ENCODE measurements at regions not wholly inside any gene's neighbourhood (a gene's known extent, or its start where the extent isn't known, plus 50 kb on each side); places are given as distances from the start of the nearest gene placed in this dataset.

- dilution Hi-C loops (cut with HindIII; ENCODE audit: low sequenced_read_pairs, unreplicated experiment) (no loop called here), intact Hi-C loops (cut with micrococcal nuclease) (no loop called here), in situ Hi-C loops (cut with MboI; ENCODE audit: low sequenced_read_pairs) (no loop called here)
- DNase-seq (no peak), ATAC-seq (ENCODE audit: low read depth) (no peak)
- no peak overlapping the region for H2AK9ac ChIP-seq (replicated peaks; ENCODE audit: low read depth, low read length, poor library complexity)
- no peak overlapping the region for H4K8ac ChIP-seq (ENCODE audit: low read depth in 2 of 2, low read length in 2 of 2)
- H2BK20ac ChIP-seq (ENCODE audit: low read depth, low read length) = no peak overlapping the region
- H3K9ac ChIP-seq (ENCODE audit: low read depth, low read length) = no peak overlapping the region
- no peak overlapping the region for H3K18ac ChIP-seq (ENCODE audit: low read depth, low read length)
- H2AK5ac ChIP-seq (ENCODE audit: low read depth, low read length) = no peak overlapping the region
- POLR2A ChIA-PET (ENCODE audit: unreplicated experiment) = no interaction called here
- BruUV-seq (replicated peaks) = no TSS peak
- H3K79me1 ChIP-seq (ENCODE audit: low read depth in 1 of 2, low read length in 2 of 2) = no peaks in the 10 kb centered on the region
- H2AFZ ChIP-seq (replicated peaks; ENCODE audit: low read length, poor library complexity) = no peak overlapping the region
- no peak overlapping the region for H4K91ac ChIP-seq (ENCODE audit: insufficient read depth, low read depth, low read length)
- no peaks in the 10 kb centered on the region for H3K9me3 ChIP-seq (ENCODE audit: control insufficient read depth, insufficient read depth, low read length)
- H3K27me3 ChIP-seq (ENCODE audit: control insufficient read depth, insufficient read depth, low read length) = peaks cover 2% of the 10 kb centered on the region; the same call in 1 of the 2 replicates
- no peak overlapping the region for H2BK5ac ChIP-seq (ENCODE audit: low read depth, low read length, poor library complexity, severe bottlenecking)
- no peak overlapping the region for H2BK15ac ChIP-seq (ENCODE audit: low read depth, low read length)
- H3K23ac ChIP-seq (ENCODE audit: low read depth, low read length) = no peak overlapping the region
- H4K5ac ChIP-seq (ENCODE audit: low read depth, low read length) = no peak overlapping the region
- CTCF ChIA-PET = no interaction called here
- no peak overlapping the region for H2BK120ac ChIP-seq (ENCODE audit: low read depth, low read length)
- no CpG with 5 or more reads among the region's 3 CpGs for WGBS, 2 experiments (ENCODE audit: extremely low coverage in 2 of 2, insufficient read length in 1 of 2)
- no peaks in the 10 kb centered on the region for H4K20me1 ChIP-seq (ENCODE audit: insufficient read depth, low read length)
- H3K36me3 ChIP-seq (ENCODE audit: control insufficient read depth, insufficient read depth, low read length) = no peaks in the 10 kb centered on the region
- H3K56ac ChIP-seq (ENCODE audit: extremely low read depth, insufficient read depth, low read length) = no peak overlapping the region
- H3K4me2 ChIP-seq (ENCODE audit: low read depth, low read length) = no peak overlapping the region
- no peaks in the 10 kb centered on the region for H3K4me1 ChIP-seq (ENCODE audit: control insufficient read depth, insufficient read depth, low read length)
- no peaks in the 10 kb centered on the region for H3K9me1 ChIP-seq (ENCODE audit: insufficient read depth, low read length)
- no peak overlapping the region for H3K14ac ChIP-seq (replicated peaks; ENCODE audit: low read depth, low read length)
- H3K27ac ChIP-seq (ENCODE audit: insufficient read depth, low read length) = no peak overlapping the region
- H3K4me3 ChIP-seq (ENCODE audit: insufficient read depth, low read depth, low read length) = no peak overlapping the region
- H3K4ac ChIP-seq (ENCODE audit: low read depth, low read length) = no peak overlapping the region
- TF ChIP-seq FOS (IDR thresholded peaks at IDR 0.05; ENCODE audit: low read depth, low read length) (no peak), CTCF (conservative IDR thresholded peaks at IDR 0.05; ENCODE audit: low read depth, low read length) (no peak), USF2 (IDR thresholded peaks at IDR 0.05; ENCODE audit: low read depth, low read length) (no peak), RCOR1 (IDR thresholded peaks at IDR 0.05; ENCODE audit: insufficient replicate concordance, low read length) (no peak), POLR2A (IDR thresholded peaks at IDR 0.05; ENCODE audit: low read depth, low read length) (no peak), RFX5 (IDR thresholded peaks at IDR 0.05; ENCODE audit: low read depth, low read length) (no peak), MAZ (IDR thresholded peaks at IDR 0.05; ENCODE audit: borderline replicate concordance, low read depth, low read length) (no peak), CHD1 (IDR thresholded peaks at IDR 0.05; ENCODE audit: low read depth, low read length) (no peak), SMC3 (IDR thresholded peaks at IDR 0.05; ENCODE audit: low read depth, low read length) (no peak), MAFK (IDR thresholded peaks at IDR 0.05; ENCODE audit: low read depth, low read length) (no peak), RAD21 (IDR thresholded peaks at IDR 0.05; ENCODE audit: low read length) (no peak)
Observed at GRCh38 chr3:127363891-127364290, 76.0 kb upstream of the PRR20G start.

Measured in IMR-90 (cell line).